Liver (tissue), 7 donors: ENCODE measurements at regions not wholly inside any gene's neighbourhood (a gene's known extent, or its start where the extent isn't known, plus 50 kb on each side); places are given as distances from the start of the nearest gene placed in this dataset.

ENCODE experiments used
- DNase-seq: peaks from one replicate; pipeline ENCODE4 v3.0.0-alpha.2; 2017; ENCODE audit warnings: low spot score
- H3K27ac ChIP-seq, 2 donors: one replicate each; pipeline ENCODE4 v1.7.0; 2013; ENCODE audit warnings: inconsistent platforms in 2 of 2, low read length in 2 of 2, control low read depth in 1 of 2, low read depth in 1 of 2, mild to moderate bottlenecking in 1 of 2
- H3K27me3 ChIP-seq, 4 donors: one replicate each; pipeline versions ENCODE4 v1.6.1 to v1.7.0; 2013; ENCODE audit warnings: low read length in 3 of 4, inconsistent platforms in 1 of 4, mild to moderate bottlenecking in 1 of 4, moderate library complexity in 1 of 4; ENCODE audit not compliant: control insufficient read depth in 4 of 4, insufficient read depth in 4 of 4
- H3K36me3 ChIP-seq, 4 donors: one replicate each; pipeline versions ENCODE4 v1.6.1 to v1.7.0; 2013; ENCODE audit warnings: low read length in 3 of 4, mild to moderate bottlenecking in 3 of 4, low read depth in 1 of 4, moderate library complexity in 1 of 4; ENCODE audit not compliant: control insufficient read depth in 4 of 4, insufficient read depth in 3 of 4
- H3K4me1 ChIP-seq, 4 donors: one replicate each; pipeline versions ENCODE4 v1.6.1 to v1.7.0; 2013; ENCODE audit warnings: low read length in 3 of 4, mild to moderate bottlenecking in 3 of 4, moderate library complexity in 1 of 4; ENCODE audit not compliant: control insufficient read depth in 4 of 4, insufficient read depth in 4 of 4
- H3K4me3 ChIP-seq, 3 donors: one replicate each; pipeline versions ENCODE4 v1.6.1 to v1.7.0; 2013; ENCODE audit warnings: low read length in 3 of 3, control low read depth in 1 of 3, low read depth in 1 of 3, mild to moderate bottlenecking in 1 of 3
- H3K9ac ChIP-seq, 2 donors: one replicate each; pipeline ENCODE4 v1.7.0; 2013; ENCODE audit warnings: low read length in 2 of 2, mild to moderate bottlenecking in 2 of 2, moderate library complexity in 2 of 2, control low read depth in 1 of 2, low read depth in 1 of 2
- H3K9me3 ChIP-seq, 4 donors: one replicate each; pipeline versions ENCODE4 v1.6.1 to v1.7.0; 2013; ENCODE audit warnings: low read length in 3 of 4; ENCODE audit not compliant: control insufficient read depth in 4 of 4
- ATF3 ChIP-seq: IDR thresholded peaks from 2 replicates; pipeline ENCODE4 v1.6.1; 2016; ENCODE audit warnings: antibody characterized with exemption
- EGR1 ChIP-seq, 2 donors: IDR thresholded peaks; 2 replicates each; pipeline ENCODE4 v1.6.1; 2016 to 2018; ENCODE audit warnings: antibody characterized with exemption in 2 of 2, low read depth in 2 of 2
- FOXA1 ChIP-seq: IDR thresholded peaks from 2 replicates; pipeline ENCODE4 v1.6.1; 2016; ENCODE audit warnings: antibody characterized with exemption
- FOXA2 ChIP-seq: IDR thresholded peaks from 2 replicates; pipeline ENCODE4 v1.6.1; 2016; ENCODE audit warnings: antibody characterized with exemption
- HNF4A ChIP-seq, 2 donors: conservative IDR thresholded peaks; 2 replicates each; pipeline ENCODE4 v1.6.1; 2016; ENCODE audit warnings: antibody characterized with exemption in 2 of 2, mild to moderate bottlenecking in 2 of 2
- HNF4G ChIP-seq: IDR thresholded peaks from 2 replicates; pipeline ENCODE4 v1.6.1; 2016; ENCODE audit warnings: antibody characterized with exemption
- NR2F2 ChIP-seq: IDR thresholded peaks from 2 replicates; pipeline ENCODE4 v1.6.1; 2016; ENCODE audit warnings: antibody characterized with exemption
- RAD21 ChIP-seq, 2 donors: IDR thresholded peaks; 2 replicates each; pipeline ENCODE4 v1.6.1; 2016; ENCODE audit warnings: antibody characterized with exemption in 2 of 2, mild to moderate bottlenecking in 2 of 2
- REST ChIP-seq: IDR thresholded peaks from 2 replicates; pipeline ENCODE4 v1.6.1; 2016; ENCODE audit warnings: antibody characterized with exemption, mild to moderate bottlenecking
- RXRA ChIP-seq, 2 donors: IDR thresholded peaks; 2 replicates each; pipeline ENCODE4 v1.6.1; 2017 to 2018; ENCODE audit warnings: antibody characterized with exemption in 2 of 2, mild to moderate bottlenecking in 1 of 2
- SP1 ChIP-seq: IDR thresholded peaks from 2 replicates; pipeline ENCODE4 v1.6.1; 2018; ENCODE audit warnings: antibody characterized with exemption, mild to moderate bottlenecking
- TAF1 ChIP-seq: conservative IDR thresholded peaks from 2 replicates; pipeline ENCODE4 v1.6.1; 2016; ENCODE audit warnings: antibody characterized with exemption, mild to moderate bottlenecking
- YY1 ChIP-seq: IDR thresholded peaks from 2 replicates; pipeline ENCODE4 v1.6.1; 2016; ENCODE audit warnings: antibody characterized with exemption, mild to moderate bottlenecking
- ZBTB33 ChIP-seq: IDR thresholded peaks from 2 replicates; pipeline ENCODE4 v1.6.1; 2016; ENCODE audit warnings: antibody characterized with exemption
- WGBS: extraction: QIAGEN DNeasy Blood & Tissue Kit; methylation state at CpG from one replicate; pipeline ENCODE4 v1.1.7; 2013; 5-methylcytosine and 5-hydroxymethylcytosine counted together
- TF ChIP-seq, protein P1 (sequence below): IDR thresholded peaks from 2 replicates; pipeline ENCODE4 v1.6.1; 2016; ENCODE audit warnings: antibody characterized with exemption
- donor health status: healthy.
- donor health status: healthy.
- donor health status: healthy.
- donor health status: healthy.

DNA sequence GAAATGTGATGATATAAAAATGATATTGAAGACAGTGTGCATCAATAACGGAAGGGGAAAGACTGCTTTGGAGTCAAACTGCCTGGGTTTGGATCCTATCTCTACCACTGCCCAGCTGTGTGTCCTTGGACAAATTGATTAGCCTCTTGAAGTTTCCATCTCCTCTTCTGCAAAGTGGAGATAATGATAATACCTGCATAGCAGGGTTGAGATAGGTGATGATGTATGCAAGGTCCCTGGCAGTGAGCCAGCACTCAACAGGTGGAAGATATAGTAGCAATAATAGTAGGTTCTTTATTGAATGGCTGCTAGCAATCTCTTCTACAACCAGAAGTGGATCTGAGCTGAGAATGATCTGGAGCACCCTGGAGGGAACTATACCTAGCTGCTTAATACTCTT lies 166.7 kb downstream of the MIS18A start (continued):
- TF ChIP-seq ATF3 (no peak), ZBTB33 (no peak)
- TF ChIP-seq, protein P1, sequence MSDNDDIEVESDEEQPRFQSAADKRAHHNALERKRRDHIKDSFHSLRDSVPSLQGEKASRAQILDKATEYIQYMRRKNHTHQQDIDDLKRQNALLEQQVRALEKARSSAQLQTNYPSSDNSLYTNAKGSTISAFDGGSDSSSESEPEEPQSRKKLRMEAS = no peak

GRCh38 chr21:32108566-32108965 lies 170.3 kb downstream of the MIS18A start:
- Histone ChIP-seq H3K9ac (no peak overlapping the region), H3K27ac (no peak overlapping the region)
- TF ChIP-seq HNF4A (conservative IDR thresholded peaks at IDR 0.05) (no peak), TAF1 (no peak), ZBTB33 (no peak), FOXA1 (no peak), HNF4G (no peak), RAD21 (IDR thresholded peaks at IDR 0.05) (no peak)

GRCh38 chr21:32103361-32103760 lies 175.5 kb downstream of the MIS18A start:
- Histone ChIP-seq H3K27ac (no peak overlapping the region), H3K4me3 (no peak overlapping the region), H3K9me3 (no peaks in the 10 kb centered on the region), H3K27me3 (peaks cover 0 to 2% (median 0%) of the 10 kb centered on the region in 4 donors), H3K4me1 (no peaks in the 10 kb centered on the region), H3K9ac (no peak overlapping the region), H3K36me3 (no peaks in the 10 kb centered on the region)
- no peak for DNase-seq
- TF ChIP-seq YY1 (no peak), RAD21 (IDR thresholded peaks at IDR 0.05) (no peak), FOXA2 (no peak), TAF1 (no peak), REST (no peak), NR2F2 (no peak), HNF4G (no peak), EGR1 (IDR thresholded peaks at IDR 0.05; ENCODE audit: low read depth in 2 of 2) (no peak), RXRA (IDR thresholded peaks at IDR 0.05) (no peak), HNF4A (conservative IDR thresholded peaks at IDR 0.05) (no peak), SP1 (no peak)
- TF ChIP-seq, protein P1 = no peak
- 82% methylated on average over 1 of the region's 1 CpG for whole genome bisulfite sequencing

More at GRCh38 chr21:32108566-32108965, 170.3 kb downstream of the MIS18A start:
- no peak overlapping the region for H3K4me3 ChIP-seq
- no peaks in the 10 kb centered on the region for H3K9me3 ChIP-seq
- H3K36me3 ChIP-seq = no peaks in the 10 kb centered on the region
- H3K27me3 ChIP-seq = no peaks in the 10 kb centered on the region
- 87% methylated on average over 2 of the region's 2 CpGs for WGBS
- no peaks in the 10 kb centered on the region for H3K4me1 ChIP-seq
- DNase-seq = no peak
